Fibroblast of lung (primary cell): ENCODE measurements at regions not wholly inside any gene's neighbourhood (a gene's known extent, or its start where the extent isn't known, plus 50 kb on each side); places are given as distances from the start of the nearest gene placed in this dataset.
"Not testable (repeated sequence)": the region's sequence is repeated elsewhere in the genome, so short reads cannot be mapped to it uniquely, and the experiment has no call there.

Experiments
- DNase-seq, 2 donors: peaks; one replicate each; pipeline versions ENCODE4 v3.0.0 to v3.0.0-alpha.2; 2010; ENCODE audit warnings: low read depth in 2 of 2
- H2AFZ ChIP-seq: 2 replicates; pipeline ENCODE4 v1.5.1; 2012; ENCODE audit warnings: low read length, control low read depth, inconsistent platforms
- H3K27ac ChIP-seq: 2 replicates; pipeline ENCODE4 v1.5.1; 2011; ENCODE audit warnings: low read length, control low read depth; ENCODE audit not compliant: insufficient read depth
- H3K27me3 ChIP-seq: 2 replicates; pipeline ENCODE4 v1.5.1; 2011; ENCODE audit warnings: mild to moderate bottlenecking, low read length; ENCODE audit not compliant: control insufficient read depth, insufficient read depth
- H3K36me3 ChIP-seq: 2 replicates; pipeline ENCODE4 v1.5.1; 2011; ENCODE audit warnings: low read length; ENCODE audit not compliant: control insufficient read depth, insufficient read depth
- H3K4me1 ChIP-seq: 2 replicates; pipeline ENCODE4 v1.5.1; 2011; ENCODE audit warnings: low read length; ENCODE audit not compliant: control insufficient read depth, insufficient read depth; ENCODE audit errors: extremely low read depth
- H3K4me2 ChIP-seq: 2 replicates; pipeline ENCODE4 v1.5.1; 2011; ENCODE audit warnings: low read length, control low read depth; ENCODE audit not compliant: insufficient read depth; ENCODE audit errors: extremely low read depth
- H3K4me3 ChIP-seq, 4 experiments: fragments of 200-600 bp in 1 of 4; sonication (generic) in 1 of 4; replicated peaks in 1 of 4; 2 replicates each; pipeline ENCODE4 v1.5.1; 2011 to 2016; ENCODE audit warnings: low read length in 4 of 4, low read depth in 3 of 4, mild to moderate bottlenecking in 3 of 4, control low read depth in 2 of 4, inconsistent platforms in 1 of 4, mixed read lengths in 1 of 4; ENCODE audit not compliant: insufficient read depth in 1 of 4; ENCODE audit errors: control extremely low read depth in 1 of 4
- H3K79me2 ChIP-seq: 2 replicates; pipeline ENCODE4 v1.5.1; 2012; ENCODE audit warnings: mild to moderate bottlenecking, low read length, inconsistent platforms; ENCODE audit not compliant: control insufficient read depth, insufficient read depth
- H3K9ac ChIP-seq: 2 replicates; pipeline ENCODE4 v1.5.1; 2011; ENCODE audit warnings: mild to moderate bottlenecking, low read length, control low read depth; ENCODE audit not compliant: insufficient read depth
- H3K9me3 ChIP-seq: 2 replicates; pipeline ENCODE4 v1.5.1; 2012; ENCODE audit warnings: low read depth, low read length; ENCODE audit not compliant: control insufficient read depth, insufficient read depth
- H4K20me1 ChIP-seq: 2 replicates; pipeline ENCODE4 v1.5.1; 2011; ENCODE audit warnings: low read length; ENCODE audit not compliant: control insufficient read depth, insufficient read depth; ENCODE audit errors: extremely low read depth
- EZH2 ChIP-seq: IDR thresholded peaks from 2 replicates; pipeline ENCODE4 v1.5.1; 2012; ENCODE audit warnings: low read length, control low read depth, mild to moderate bottlenecking; ENCODE audit errors: missing control alignments
- TF ChIP-seq, protein P1 (sequence below), 2 donors: IDR thresholded peaks in 1 of 2; conservative IDR thresholded peaks in 1 of 2; 1 replicate in 1 of 2; 2 replicates in 1 of 2; pipeline ENCODE4 v1.5.1; 2011 to 2012; ENCODE audit warnings: low read length in 2 of 2, control low read depth in 1 of 2, inconsistent platforms in 1 of 2, low read depth in 1 of 2, mild to moderate bottlenecking in 1 of 2

GRCh38 chr1:212173567-212173966, 111.6 kb upstream of the PPP2R5A start:
- H4K20me1 ChIP-seq, result no peaks in the 10 kb centered on the region
- H3K4me3 ChIP-seq, result no peak overlapping the region
- no peak for TF ChIP-seq EZH2
- TF ChIP-seq, protein P1, sequence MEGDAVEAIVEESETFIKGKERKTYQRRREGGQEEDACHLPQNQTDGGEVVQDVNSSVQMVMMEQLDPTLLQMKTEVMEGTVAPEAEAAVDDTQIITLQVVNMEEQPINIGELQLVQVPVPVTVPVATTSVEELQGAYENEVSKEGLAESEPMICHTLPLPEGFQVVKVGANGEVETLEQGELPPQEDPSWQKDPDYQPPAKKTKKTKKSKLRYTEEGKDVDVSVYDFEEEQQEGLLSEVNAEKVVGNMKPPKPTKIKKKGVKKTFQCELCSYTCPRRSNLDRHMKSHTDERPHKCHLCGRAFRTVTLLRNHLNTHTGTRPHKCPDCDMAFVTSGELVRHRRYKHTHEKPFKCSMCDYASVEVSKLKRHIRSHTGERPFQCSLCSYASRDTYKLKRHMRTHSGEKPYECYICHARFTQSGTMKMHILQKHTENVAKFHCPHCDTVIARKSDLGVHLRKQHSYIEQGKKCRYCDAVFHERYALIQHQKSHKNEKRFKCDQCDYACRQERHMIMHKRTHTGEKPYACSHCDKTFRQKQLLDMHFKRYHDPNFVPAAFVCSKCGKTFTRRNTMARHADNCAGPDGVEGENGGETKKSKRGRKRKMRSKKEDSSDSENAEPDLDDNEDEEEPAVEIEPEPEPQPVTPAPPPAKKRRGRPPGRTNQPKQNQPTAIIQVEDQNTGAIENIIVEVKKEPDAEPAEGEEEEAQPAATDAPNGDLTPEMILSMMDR (conservative IDR thresholded peaks at IDR 0.05 in 1 of 2, IDR thresholded peaks at IDR 0.05 in 1 of 2; ENCODE audit: low read depth in 1 of 2, low read length in 2 of 2), result no peak
- H3K9ac ChIP-seq, result no peak overlapping the region
- no peak overlapping the region for H2AFZ ChIP-seq
- no peaks in the 10 kb centered on the region for H3K79me2 ChIP-seq
- H3K27ac ChIP-seq, result no peak overlapping the region
- H3K36me3 ChIP-seq, result no peaks in the 10 kb centered on the region
- DNase-seq, result no peak
- H3K27me3 ChIP-seq, result no peaks in the 10 kb centered on the region
- H3K4me2 ChIP-seq, result no peak overlapping the region
- H3K4me1 ChIP-seq, result no peaks in the 10 kb centered on the region
- H3K9me3 ChIP-seq, result no peaks in the 10 kb centered on the region

DNA sequence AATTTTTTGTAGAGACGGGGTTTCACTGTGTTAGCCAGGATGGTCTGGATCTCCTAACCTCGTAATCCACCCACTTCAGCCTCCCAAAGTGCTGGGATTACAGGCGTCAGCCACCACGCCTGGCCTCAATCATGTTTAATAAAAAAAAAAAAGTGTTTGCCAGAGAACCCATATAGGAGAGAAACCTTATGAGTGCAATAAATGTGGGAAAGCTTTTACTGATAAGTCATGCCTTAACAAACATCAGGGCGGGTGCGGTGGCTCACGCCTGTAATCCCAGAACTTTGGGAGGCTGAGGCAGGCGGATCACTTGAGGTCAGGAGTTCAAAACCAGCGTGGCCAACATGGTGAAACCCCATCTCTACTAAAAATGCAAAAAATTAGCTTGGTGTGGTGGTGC, 110.9 kb upstream of the PPP2R5A start:
- DNase-seq, H3K79me2 ChIP-seq, H3K4me1 ChIP-seq, H3K9ac ChIP-seq, H3K36me3 ChIP-seq, H3K27ac ChIP-seq, H2AFZ ChIP-seq, H4K20me1 ChIP-seq, H3K4me3 ChIP-seq, H3K27me3 ChIP-seq, H3K4me2 ChIP-seq, H3K9me3 ChIP-seq: not testable (repeated sequence)

GRCh38 chr1:212177542-212177941, 107.7 kb upstream of the PPP2R5A start:
- DNase-seq, result no peak
- H3K27ac ChIP-seq, result no peak overlapping the region
- peaks cover 9% of the 10 kb centered on the region for H3K4me1 ChIP-seq
- no peaks in the 10 kb centered on the region for H3K9me3 ChIP-seq
- no peaks in the 10 kb centered on the region for H3K79me2 ChIP-seq
- H3K4me2 ChIP-seq, result no peak overlapping the region
- H3K36me3 ChIP-seq, result no peaks in the 10 kb centered on the region
- TF ChIP-seq, protein P1 (conservative IDR thresholded peaks at IDR 0.05 in 1 of 2, IDR thresholded peaks at IDR 0.05 in 1 of 2; ENCODE audit: low read depth in 1 of 2, low read length in 2 of 2), result no peak
- TF ChIP-seq EZH2, result no peak
- H2AFZ ChIP-seq, result no peak overlapping the region
- no peak overlapping the region for H3K9ac ChIP-seq
- H3K4me3 ChIP-seq, result no peak overlapping the region
- no peaks in the 10 kb centered on the region for H3K27me3 ChIP-seq
- no peaks in the 10 kb centered on the region for H4K20me1 ChIP-seq

- H3K9me3 ChIP-seq, result no peaks in the 10 kb centered on the region
- H3K4me1 ChIP-seq, result peaks cover 9% of the 10 kb centered on the region
- H3K27me3 ChIP-seq, result no peaks in the 10 kb centered on the region
- TF ChIP-seq, protein P1 (conservative IDR thresholded peaks at IDR 0.05 in 1 of 2, IDR thresholded peaks at IDR 0.05 in 1 of 2; ENCODE audit: low read depth in 1 of 2, low read length in 2 of 2), result no peak
- no peak for TF ChIP-seq EZH2
- H2AFZ ChIP-seq, result peak overlapping the region; percentile 42
- no peaks in the 10 kb centered on the region for H3K79me2 ChIP-seq
- H3K4me3 ChIP-seq, result no peak overlapping the region
- H3K4me2 ChIP-seq, result no peak overlapping the region
- peak overlapping the region; percentile 61 for H3K27ac ChIP-seq
- H3K36me3 ChIP-seq, result no peaks in the 10 kb centered on the region
- H3K9ac ChIP-seq, result no peak overlapping the region
- no peak for DNase-seq
- H4K20me1 ChIP-seq, result no peaks in the 10 kb centered on the region
Observed at GRCh38 chr1:212178851-212179250, 106.4 kb upstream of the PPP2R5A start.
